Left ventricle myocardium inferior (tissue), 1 donor: ENCODE measurements at regions not wholly inside any gene's neighbourhood (a gene's known extent, or its start where the extent isn't known, plus 50 kb on each side); places are given as distances from the start of the nearest gene placed in this dataset.

Experiments used
- DNase-seq: peaks from one replicate; pipeline ENCODE4 v3.0.0-alpha.2; 2020
- H3K27ac ChIP-seq: fragments of 200-600 bp; replicated peaks from 2 replicates; pipeline ENCODE4 v1.8.0; 2021
- H3K27me3 ChIP-seq: fragments of 200-600 bp; 2 replicates; pipeline ENCODE4 v1.8.0; 2021; ENCODE audit warnings: low read depth
- H3K36me3 ChIP-seq: fragments of 200-600 bp; 2 replicates; pipeline ENCODE4 v1.8.0; 2021
- H3K4me1 ChIP-seq: fragments of 200-600 bp; 2 replicates; pipeline ENCODE4 v1.8.0; 2021
- H3K4me3 ChIP-seq: fragments of 200-600 bp; 2 replicates; pipeline ENCODE4 v1.8.0; 2021; ENCODE audit warnings: mild to moderate bottlenecking, moderate library complexity
- H3K9me3 ChIP-seq: fragments of 200-600 bp; replicated peaks from 2 replicates; pipeline ENCODE4 v1.8.0; 2021
- CTCF ChIP-seq: fragments of 200-600 bp; IDR thresholded peaks from 2 replicates; pipeline ENCODE4 v1.8.0; 2021; ENCODE audit warnings: antibody characterized with exemption, mild to moderate bottlenecking, borderline replicate concordance
- intact Hi-C: fragments of 100-400 bp; cut with micrococcal nuclease; formaldehyde crosslinking; loops from one replicate; pipeline ENCODE4 v1.11.0; 2022
- donor health status: DM: no; HTN: yes; CAD: no; lungs with severe emphysema.

GRCh38 chr2:52107124-52107523, 1075.2 kb upstream of the NRXN1 start:
- no peak overlapping the region for H3K27ac ChIP-seq
- intact Hi-C loops: no loop called here
- no peak for TF ChIP-seq CTCF
- peaks cover 4% of the 10 kb centered on the region for H3K9me3 ChIP-seq
- no peaks in the 10 kb centered on the region for H3K36me3 ChIP-seq
- H3K27me3 ChIP-seq: no peaks in the 10 kb centered on the region
- H3K4me1 ChIP-seq: no peaks in the 10 kb centered on the region
- no peak overlapping the region for H3K4me3 ChIP-seq
- no peak for DNase-seq

- TF ChIP-seq CTCF: no peak
- H3K4me3 ChIP-seq: no peak overlapping the region
- no peaks in the 10 kb centered on the region for H3K36me3 ChIP-seq
- DNase-seq: no peak
- no peak overlapping the region for H3K27ac ChIP-seq
- intact Hi-C loops: no loop called here
- no peaks in the 10 kb centered on the region for H3K27me3 ChIP-seq
- H3K4me1 ChIP-seq: no peaks in the 10 kb centered on the region
- H3K9me3 ChIP-seq: no peaks in the 10 kb centered on the region
Measured at GRCh38 chr2:52097071-52097470, 1065.1 kb upstream of the NRXN1 start.

- Histone ChIP-seq H3K27ac (no peak overlapping the region), H3K36me3 (no peaks in the 10 kb centered on the region), H3K27me3 (no peaks in the 10 kb centered on the region), H3K4me1 (no peaks in the 10 kb centered on the region), H3K4me3 (no peak overlapping the region), H3K9me3 (no peaks in the 10 kb centered on the region)
- no peak for TF ChIP-seq CTCF
- no peak for DNase-seq
- intact Hi-C loops: no loop called here
Measured at GRCh38 chr2:52084759-52085158, 1052.8 kb upstream of the NRXN1 start.

- no peak overlapping the region for H3K4me3 ChIP-seq
- H3K36me3 ChIP-seq: no peaks in the 10 kb centered on the region
- no peak for TF ChIP-seq CTCF
- H3K9me3 ChIP-seq: no peaks in the 10 kb centered on the region
- H3K27me3 ChIP-seq: no peaks in the 10 kb centered on the region
- DNase-seq: no peak
- intact Hi-C loops: no loop called here
- no peak overlapping the region for H3K27ac ChIP-seq
- H3K4me1 ChIP-seq: no peaks in the 10 kb centered on the region
Measured at GRCh38 chr2:52083214-52083613, 1051.3 kb upstream of the NRXN1 start.

GRCh38 chr2:52082646-52083045, 1050.7 kb upstream of the NRXN1 start:
- no peaks in the 10 kb centered on the region for H3K4me1 ChIP-seq
- no peak overlapping the region for H3K4me3 ChIP-seq

More at GRCh38 chr2:52082646-52083045, 1050.7 kb upstream of the NRXN1 start:
- no peaks in the 10 kb centered on the region for H3K27me3 ChIP-seq
- DNase-seq: no peak
- intact Hi-C loops: no loop called here
- no peaks in the 10 kb centered on the region for H3K9me3 ChIP-seq
- H3K27ac ChIP-seq: no peak overlapping the region
- H3K36me3 ChIP-seq: no peaks in the 10 kb centered on the region
- no peak for TF ChIP-seq CTCF
